ENCODE measurements at regions not wholly inside any gene's neighbourhood (a gene's known extent, or its start where the extent isn't known, plus 50 kb on each side); places are given as distances from the start of the nearest gene placed in this dataset.

DNA sequence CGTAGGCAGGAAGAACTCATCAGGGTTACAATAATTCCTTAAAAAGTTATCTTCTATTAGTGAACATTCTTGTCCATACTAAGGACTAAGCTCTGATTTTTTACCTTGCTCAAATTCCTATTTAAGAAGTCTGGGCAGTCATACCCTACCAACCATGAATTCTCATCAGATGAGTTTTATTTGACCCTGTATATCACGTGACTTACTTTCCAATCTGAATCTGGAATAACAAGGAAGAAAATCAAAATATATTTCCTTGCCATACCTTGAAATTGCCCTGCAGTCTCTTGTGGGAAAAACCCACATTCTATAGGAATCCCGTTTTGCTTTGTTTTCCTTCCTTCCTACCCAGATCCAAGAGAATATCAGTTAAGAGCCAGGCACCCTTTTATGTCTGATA is 352.7 kb downstream of the AKAIN1 start:
- FAIRE-seq: no peak
- WGBS (ENCODE audit: missing lambda C conversion rate): 0% methylated on average over 3 of the region's 3 CpGs

DNA sequence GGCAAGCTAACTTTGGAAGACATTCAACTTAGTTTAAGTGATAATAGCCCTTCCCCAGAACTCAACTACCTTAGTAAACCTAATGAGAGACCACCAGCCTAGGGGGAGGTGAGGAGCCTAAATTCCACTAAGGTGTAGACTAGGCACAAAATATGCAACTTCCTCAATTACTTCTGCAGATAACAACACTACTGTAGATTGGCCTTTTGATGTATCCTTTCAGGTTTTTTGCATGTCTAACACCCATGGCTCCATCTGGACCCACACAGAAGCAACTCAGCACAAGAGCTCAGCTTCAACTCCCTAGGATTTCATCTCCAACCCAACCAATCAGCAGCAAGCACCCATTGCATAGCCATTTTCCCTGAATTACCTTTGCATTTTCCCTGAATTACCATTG is 353.3 kb downstream of the AKAIN1 start:
- H3K27ac ChIP-seq: no peak overlapping the region
- H3K4me3 ChIP-seq: no peak overlapping the region
- FAIRE-seq: no peak
- ChIA-PET CTCF (no interaction called here), POLR2A (no interaction called here)
- H3K4me1 ChIP-seq: no peaks in the 10 kb centered on the region
- no peak for DNase-seq (ENCODE audit: low read depth in 1 of 2, low spot score in 1 of 2)
- H3K9me3 ChIP-seq: no peaks in the 10 kb centered on the region
- H3K4me2 ChIP-seq: no peak overlapping the region
- TF ChIP-seq CHD4 (IDR thresholded peaks at IDR 0.05; ENCODE audit: borderline replicate concordance): no peak
- no peak for TF ChIP-seq ESRRA (IDR thresholded peaks at IDR 0.05; ENCODE audit: borderline replicate concordance, low read length)
- TF ChIP-seq HOXB5 (CRISPR knock-in tag; IDR thresholded peaks at IDR 0.05): no peak
- no peak for TF ChIP-seq NPAS2 (CRISPR knock-in tag; IDR thresholded peaks at IDR 0.05; ENCODE audit: borderline replicate concordance)
- TF ChIP-seq MAFK (IDR thresholded peaks at IDR 0.05; ENCODE audit: partially characterized antibody): no peak
- no peak for TF ChIP-seq SMC3 (IDR thresholded peaks at IDR 0.05)
- no peak for TF ChIP-seq HEYL (CRISPR knock-in tag; IDR thresholded peaks at IDR 0.05)
- TF ChIP-seq BHLHE40 (IDR thresholded peaks at IDR 0.05; ENCODE audit: low read depth, low read length): no peak
- no peak for TF ChIP-seq RARB (CRISPR knock-in tag; IDR thresholded peaks at IDR 0.05)
- ATAC-seq: no peak

More for the DNA sequence above, 352.7 kb downstream of the AKAIN1 start:
- Histone ChIP-seq H3K9me3 (no peaks in the 10 kb centered on the region), H3K27ac (no peak overlapping the region), H3K4me2 (no peak overlapping the region), H3K4me3 (no peak overlapping the region), H3K4me1 (no peaks in the 10 kb centered on the region)
- TF ChIP-seq, protein P1, sequence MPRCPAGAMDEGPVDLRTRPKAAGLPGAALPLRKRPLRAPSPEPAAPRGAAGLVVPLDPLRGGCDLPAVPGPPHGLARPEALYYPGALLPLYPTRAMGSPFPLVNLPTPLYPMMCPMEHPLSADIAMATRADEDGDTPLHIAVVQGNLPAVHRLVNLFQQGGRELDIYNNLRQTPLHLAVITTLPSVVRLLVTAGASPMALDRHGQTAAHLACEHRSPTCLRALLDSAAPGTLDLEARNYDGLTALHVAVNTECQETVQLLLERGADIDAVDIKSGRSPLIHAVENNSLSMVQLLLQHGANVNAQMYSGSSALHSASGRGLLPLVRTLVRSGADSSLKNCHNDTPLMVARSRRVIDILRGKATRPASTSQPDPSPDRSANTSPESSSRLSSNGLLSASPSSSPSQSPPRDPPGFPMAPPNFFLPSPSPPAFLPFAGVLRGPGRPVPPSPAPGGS (IDR thresholded peaks at IDR 0.05): no peak
- TF ChIP-seq CBX8 (IDR thresholded peaks at IDR 0.05) (no peak), JUNB (IDR thresholded peaks at IDR 0.05) (no peak), ZNF302 (CRISPR knock-in tag; IDR thresholded peaks at IDR 0.05) (no peak), CEBPB (IDR thresholded peaks at IDR 0.05) (no peak), NFE2L2 (conservative IDR thresholded peaks at IDR 0.05; ENCODE audit: low read length) (no peak), BHLHE40 (IDR thresholded peaks at IDR 0.05; ENCODE audit: low read depth, low read length) (no peak), SMC3 (IDR thresholded peaks at IDR 0.05) (no peak)
- TF ChIP-seq, protein P2, sequence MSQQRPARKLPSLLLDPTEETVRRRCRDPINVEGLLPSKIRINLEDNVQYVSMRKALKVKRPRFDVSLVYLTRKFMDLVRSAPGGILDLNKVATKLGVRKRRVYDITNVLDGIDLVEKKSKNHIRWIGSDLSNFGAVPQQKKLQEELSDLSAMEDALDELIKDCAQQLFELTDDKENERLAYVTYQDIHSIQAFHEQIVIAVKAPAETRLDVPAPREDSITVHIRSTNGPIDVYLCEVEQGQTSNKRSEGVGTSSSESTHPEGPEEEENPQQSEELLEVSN (IDR thresholded peaks at IDR 0.05; ENCODE audit: borderline replicate concordance, low read depth): no peak
- CTCF ChIA-PET: no interaction called here
- no peak for ATAC-seq
- DNase-seq (ENCODE audit: low read depth in 1 of 2, low spot score in 1 of 2): no peak
- POLR2A ChIA-PET: no interaction called here

DNA sequence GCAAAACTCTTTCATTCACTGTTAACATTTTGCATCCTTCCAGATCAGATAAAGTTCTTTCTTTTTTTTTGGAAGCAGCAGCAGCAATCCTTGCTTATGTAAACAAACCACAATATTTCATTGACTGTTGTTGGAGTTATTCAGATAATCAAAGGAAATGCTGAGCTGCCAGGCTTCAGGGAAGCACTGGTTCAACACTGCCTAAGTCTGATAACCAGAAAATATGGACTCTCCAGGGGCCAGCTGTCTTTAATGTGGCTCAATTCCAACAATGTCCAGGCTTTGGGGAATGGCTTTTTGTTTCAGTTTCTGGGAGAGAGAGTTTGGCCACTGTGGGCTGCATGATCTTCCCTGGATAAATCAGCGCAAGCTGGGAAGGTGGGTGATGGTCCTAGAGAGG is 354.3 kb downstream of the AKAIN1 start:
- no peak overlapping the region for H3K4me3 ChIP-seq
- WGBS (ENCODE audit: missing lambda C conversion rate): 0% methylated on average over 1 of the region's 1 CpG
- POLR2A ChIA-PET: no interaction called here
- CTCF ChIA-PET: no interaction called here
- no peak overlapping the region for H3K27ac ChIP-seq
- no peak for FAIRE-seq
- H3K4me2 ChIP-seq: no peak overlapping the region
- no peak for DNase-seq (ENCODE audit: low read depth in 1 of 2, low spot score in 1 of 2)
- ATAC-seq: no peak
- no peaks in the 10 kb centered on the region for H3K9me3 ChIP-seq
- TF ChIP-seq, protein P1 (IDR thresholded peaks at IDR 0.05): no peak
- TF ChIP-seq TFCP2L1 (CRISPR knock-in tag; IDR thresholded peaks at IDR 0.05): no peak
- no peak for TF ChIP-seq ZC3H11A (IDR thresholded peaks at IDR 0.05)
- no peak for TF ChIP-seq RCOR1 (IDR thresholded peaks at IDR 0.05; ENCODE audit: low read depth, low read length)
- TF ChIP-seq, protein P3, sequence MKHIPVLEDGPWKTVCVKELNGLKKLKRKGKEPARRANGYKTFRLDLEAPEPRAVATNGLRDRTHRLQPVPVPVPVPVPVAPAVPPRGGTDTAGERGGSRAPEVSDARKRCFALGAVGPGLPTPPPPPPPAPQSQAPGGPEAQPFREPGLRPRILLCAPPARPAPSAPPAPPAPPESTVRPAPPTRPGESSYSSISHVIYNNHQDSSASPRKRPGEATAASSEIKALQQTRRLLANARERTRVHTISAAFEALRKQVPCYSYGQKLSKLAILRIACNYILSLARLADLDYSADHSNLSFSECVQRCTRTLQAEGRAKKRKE (CRISPR knock-in tag; IDR thresholded peaks at IDR 0.05; ENCODE audit: low read depth): no peak
- no peak for TF ChIP-seq HOXB13 (CRISPR knock-in tag; IDR thresholded peaks at IDR 0.05; ENCODE audit: low read depth)
- TF ChIP-seq NFE2L2 (conservative IDR thresholded peaks at IDR 0.05; ENCODE audit: low read length): no peak
- no peak for TF ChIP-seq TP53 (CRISPR knock-in tag; IDR thresholded peaks at IDR 0.05)
- TF ChIP-seq GATA3 (IDR thresholded peaks at IDR 0.05; ENCODE audit: borderline replicate concordance): no peak
- no peak for TF ChIP-seq ZNF302 (CRISPR knock-in tag; IDR thresholded peaks at IDR 0.05)
- TF ChIP-seq MAZ (IDR thresholded peaks at IDR 0.05; ENCODE audit: borderline replicate concordance, low read depth, low read length): no peak
- TF ChIP-seq KDM5A (IDR thresholded peaks at IDR 0.05): no peak
- no peaks in the 10 kb centered on the region for H3K4me1 ChIP-seq

Data from A549 (cell line).